Endothelial cell of umbilical vein (primary cell): ENCODE measurements at regions not wholly inside any gene's neighbourhood (a gene's known extent, or its start where the extent isn't known, plus 50 kb on each side); places are given as distances from the start of the nearest gene placed in this dataset.

Source experiments
- POLR2A ChIP-seq: IDR thresholded peaks from 2 replicates; pipeline ENCODE4 v1.6.1; 2012; ENCODE audit warnings: low read depth, mild to moderate bottlenecking, control low read depth, low read length
- POLR2AphosphoS5 ChIP-seq: IDR thresholded peaks from 2 replicates; pipeline ENCODE4 v1.6.1; 2012; ENCODE audit warnings: low read depth, mild to moderate bottlenecking, control low read depth, low read length, moderate library complexity; ENCODE audit not compliant: insufficient read depth

DNA sequence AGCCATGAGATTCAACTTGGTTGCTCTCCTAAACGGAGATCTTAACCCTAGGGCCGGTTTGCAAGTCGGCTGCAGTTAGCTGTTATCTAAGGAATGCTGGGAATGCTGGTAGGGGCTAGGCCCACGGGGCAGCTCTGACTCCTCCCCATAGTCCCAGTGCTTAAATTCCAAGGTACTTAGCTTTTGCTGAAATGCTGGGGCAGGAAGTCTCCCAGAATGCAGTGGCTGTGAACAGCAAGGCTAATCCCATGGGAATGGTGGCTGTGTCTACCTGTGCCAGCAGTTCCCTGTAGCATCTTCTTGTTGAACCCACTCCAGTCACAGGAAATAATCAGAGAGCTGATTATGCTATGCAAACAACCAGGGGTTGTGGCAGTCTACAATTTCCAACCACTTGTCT is 102.5 kb upstream of the TJP1 start:
- no peak for TF ChIP-seq POLR2AphosphoS5
- no peak for TF ChIP-seq POLR2A
